ENCODE measurements at regions not wholly inside any gene's neighbourhood (a gene's known extent, or its start where the extent isn't known, plus 50 kb on each side); places are given as distances from the start of the nearest gene placed in this dataset.

- TF ChIP-seq CSRNP3 (CRISPR knock-in tag; IDR thresholded peaks at IDR 0.05) = no peak
- TF ChIP-seq ZC3H10 (CRISPR knock-in tag; IDR thresholded peaks at IDR 0.05) = no peak
- TF ChIP-seq, protein P1, sequence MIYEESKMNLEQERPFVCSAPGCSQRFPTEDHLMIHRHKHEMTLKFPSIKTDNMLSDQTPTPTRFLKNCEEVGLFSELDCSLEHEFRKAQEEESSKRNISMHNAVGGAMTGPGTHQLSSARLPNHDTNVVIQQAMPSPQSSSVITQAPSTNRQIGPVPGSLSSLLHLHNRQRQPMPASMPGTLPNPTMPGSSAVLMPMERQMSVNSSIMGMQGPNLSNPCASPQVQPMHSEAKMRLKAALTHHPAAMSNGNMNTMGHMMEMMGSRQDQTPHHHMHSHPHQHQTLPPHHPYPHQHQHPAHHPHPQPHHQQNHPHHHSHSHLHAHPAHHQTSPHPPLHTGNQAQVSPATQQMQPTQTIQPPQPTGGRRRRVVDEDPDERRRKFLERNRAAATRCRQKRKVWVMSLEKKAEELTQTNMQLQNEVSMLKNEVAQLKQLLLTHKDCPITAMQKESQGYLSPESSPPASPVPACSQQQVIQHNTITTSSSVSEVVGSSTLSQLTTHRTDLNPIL (CRISPR knock-in tag; IDR thresholded peaks at IDR 0.05; ENCODE audit: low read depth) = no peak
- TF ChIP-seq OSR1 (CRISPR knock-in tag; IDR thresholded peaks at IDR 0.05) = no peak
Observed at GRCh38 chr1:204812842-204813241, 57.8 kb upstream of the NFASC start (continued).

- no peak for ATAC-seq
- TF ChIP-seq ZNF565 (CRISPR knock-in tag; conservative IDR thresholded peaks at IDR 0.05; ENCODE audit: low read depth) (no peak), RARB (CRISPR knock-in tag; IDR thresholded peaks at IDR 0.05) (no peak), ZFP3 (CRISPR knock-in tag; IDR thresholded peaks at IDR 0.05) (no peak), BACH2 (CRISPR knock-in tag; IDR thresholded peaks at IDR 0.05; ENCODE audit: borderline replicate concordance) (no peak), ZFP30 (CRISPR knock-in tag; IDR thresholded peaks at IDR 0.05) (no peak), ZNF70 (CRISPR knock-in tag; IDR thresholded peaks at IDR 0.05) (no peak), ZC3H10 (CRISPR knock-in tag; IDR thresholded peaks at IDR 0.05) (no peak), TOX (CRISPR knock-in tag; IDR thresholded peaks at IDR 0.05; ENCODE audit: borderline replicate concordance) (no peak), ESRRG (CRISPR knock-in tag; IDR thresholded peaks at IDR 0.05) (no peak), ISL1 (CRISPR knock-in tag; IDR thresholded peaks at IDR 0.05) (no peak), GLIS3 (CRISPR knock-in tag; IDR thresholded peaks at IDR 0.05) (no peak), CSDC2 (CRISPR knock-in tag; IDR thresholded peaks at IDR 0.05) (no peak), SNAI2 (CRISPR knock-in tag; IDR thresholded peaks at IDR 0.05) (no peak), POU6F1 (CRISPR knock-in tag; IDR thresholded peaks at IDR 0.05; ENCODE audit: borderline replicate concordance, low read depth) (no peak), PPARA (CRISPR knock-in tag; IDR thresholded peaks at IDR 0.05; ENCODE audit: borderline replicate concordance) (no peak), ZNF8 (CRISPR knock-in tag; IDR thresholded peaks at IDR 0.05) (no peak), OSR1 (CRISPR knock-in tag; IDR thresholded peaks at IDR 0.05) (no peak)
- TF ChIP-seq, protein P2, sequence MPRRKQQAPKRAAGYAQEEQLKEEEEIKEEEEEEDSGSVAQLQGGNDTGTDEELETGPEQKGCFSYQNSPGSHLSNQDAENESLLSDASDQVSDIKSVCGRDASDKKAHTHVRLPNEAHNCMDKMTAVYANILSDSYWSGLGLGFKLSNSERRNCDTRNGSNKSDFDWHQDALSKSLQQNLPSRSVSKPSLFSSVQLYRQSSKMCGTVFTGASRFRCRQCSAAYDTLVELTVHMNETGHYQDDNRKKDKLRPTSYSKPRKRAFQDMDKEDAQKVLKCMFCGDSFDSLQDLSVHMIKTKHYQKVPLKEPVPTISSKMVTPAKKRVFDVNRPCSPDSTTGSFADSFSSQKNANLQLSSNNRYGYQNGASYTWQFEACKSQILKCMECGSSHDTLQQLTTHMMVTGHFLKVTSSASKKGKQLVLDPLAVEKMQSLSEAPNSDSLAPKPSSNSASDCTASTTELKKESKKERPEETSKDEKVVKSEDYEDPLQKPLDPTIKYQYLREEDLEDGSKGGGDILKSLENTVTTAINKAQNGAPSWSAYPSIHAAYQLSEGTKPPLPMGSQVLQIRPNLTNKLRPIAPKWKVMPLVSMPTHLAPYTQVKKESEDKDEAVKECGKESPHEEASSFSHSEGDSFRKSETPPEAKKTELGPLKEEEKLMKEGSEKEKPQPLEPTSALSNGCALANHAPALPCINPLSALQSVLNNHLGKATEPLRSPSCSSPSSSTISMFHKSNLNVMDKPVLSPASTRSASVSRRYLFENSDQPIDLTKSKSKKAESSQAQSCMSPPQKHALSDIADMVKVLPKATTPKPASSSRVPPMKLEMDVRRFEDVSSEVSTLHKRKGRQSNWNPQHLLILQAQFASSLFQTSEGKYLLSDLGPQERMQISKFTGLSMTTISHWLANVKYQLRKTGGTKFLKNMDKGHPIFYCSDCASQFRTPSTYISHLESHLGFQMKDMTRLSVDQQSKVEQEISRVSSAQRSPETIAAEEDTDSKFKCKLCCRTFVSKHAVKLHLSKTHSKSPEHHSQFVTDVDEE (CRISPR knock-in tag; IDR thresholded peaks at IDR 0.05) = no peak
- TF ChIP-seq, protein P3, sequence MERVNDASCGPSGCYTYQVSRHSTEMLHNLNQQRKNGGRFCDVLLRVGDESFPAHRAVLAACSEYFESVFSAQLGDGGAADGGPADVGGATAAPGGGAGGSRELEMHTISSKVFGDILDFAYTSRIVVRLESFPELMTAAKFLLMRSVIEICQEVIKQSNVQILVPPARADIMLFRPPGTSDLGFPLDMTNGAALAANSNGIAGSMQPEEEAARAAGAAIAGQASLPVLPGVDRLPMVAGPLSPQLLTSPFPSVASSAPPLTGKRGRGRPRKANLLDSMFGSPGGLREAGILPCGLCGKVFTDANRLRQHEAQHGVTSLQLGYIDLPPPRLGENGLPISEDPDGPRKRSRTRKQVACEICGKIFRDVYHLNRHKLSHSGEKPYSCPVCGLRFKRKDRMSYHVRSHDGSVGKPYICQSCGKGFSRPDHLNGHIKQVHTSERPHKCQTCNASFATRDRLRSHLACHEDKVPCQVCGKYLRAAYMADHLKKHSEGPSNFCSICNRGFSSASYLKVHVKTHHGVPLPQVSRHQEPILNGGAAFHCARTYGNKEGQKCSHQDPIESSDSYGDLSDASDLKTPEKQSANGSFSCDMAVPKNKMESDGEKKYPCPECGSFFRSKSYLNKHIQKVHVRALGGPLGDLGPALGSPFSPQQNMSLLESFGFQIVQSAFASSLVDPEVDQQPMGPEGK (CRISPR knock-in tag; IDR thresholded peaks at IDR 0.05; ENCODE audit: borderline replicate concordance) = no peak
- TF ChIP-seq, protein P1 (CRISPR knock-in tag; IDR thresholded peaks at IDR 0.05; ENCODE audit: low read depth) = no peak
Observed at GRCh38 chr1:204813522-204813921, 57.1 kb upstream of the NFASC start.
